ENCODE measurements at regions not wholly inside any gene's neighbourhood (a gene's known extent, or its start where the extent isn't known, plus 50 kb on each side); places are given as distances from the start of the nearest gene placed in this dataset.
A peak's percentile ranks its signal among the peaks of the same experiment; 100 is the strongest.

GRCh38 chrX:71859637-71860036 lies 51.0 kb upstream of the NHSL2 start:
- H4K8ac ChIP-seq (ENCODE audit: low read depth in 2 of 2, low read length in 2 of 2) = no peak overlapping the region
- no peak overlapping the region for H3K9ac ChIP-seq (ENCODE audit: low read depth, low read length)
- H3K9me1 ChIP-seq (ENCODE audit: insufficient read depth, low read length) = no peaks in the 10 kb centered on the region
- no peak overlapping the region for H3K4me3 ChIP-seq (ENCODE audit: insufficient read depth, low read depth, low read length)
- in situ Hi-C loops (cut with MboI; ENCODE audit: low sequenced_read_pairs) = loop anchor here (25.0 kb wide), 1 partner anchor 197 kb away; the partner anchor contains the start of gene LOC101059915
- no peak overlapping the region for H3K4me2 ChIP-seq (ENCODE audit: low read depth, low read length)
- intact Hi-C loops (cut with micrococcal nuclease) = loop anchor here (1.0 kb wide), 1 partner anchor 267 kb away; no protein-coding TSS in a partner anchor
- H3K18ac ChIP-seq (ENCODE audit: low read depth, low read length) = no peak overlapping the region
- ATAC-seq (ENCODE audit: low read depth) (peak; percentile 72; the same call in 1 of the 2 replicates), DNase-seq (peak; percentile 33)
- H2AK9ac ChIP-seq (replicated peaks; ENCODE audit: low read depth, low read length, poor library complexity) = no peak overlapping the region
- ChIA-PET POLR2A (ENCODE audit: unreplicated experiment) (no interaction called here), CTCF (no interaction called here)
- no peak overlapping the region for H3K27ac ChIP-seq (ENCODE audit: insufficient read depth, low read length)
- dilution Hi-C loops (cut with HindIII; ENCODE audit: low sequenced_read_pairs, unreplicated experiment) = no loop called here
- H3K79me1 ChIP-seq (ENCODE audit: low read depth in 1 of 2, low read length in 2 of 2) = no peaks in the 10 kb centered on the region
- no peak overlapping the region for H2BK5ac ChIP-seq (ENCODE audit: low read depth, low read length, poor library complexity, severe bottlenecking)
- no peak overlapping the region for H3K23ac ChIP-seq (ENCODE audit: low read depth, low read length)
- TF ChIP-seq RAD21 (IDR thresholded peaks at IDR 0.05; ENCODE audit: low read length) = peak; percentile 54
- no peak for TF ChIP-seq MAFK (IDR thresholded peaks at IDR 0.05; ENCODE audit: low read depth, low read length)
- TF ChIP-seq CTCF (conservative IDR thresholded peaks at IDR 0.05; ENCODE audit: low read depth, low read length) = peak; percentile 62
- TF ChIP-seq USF2 (IDR thresholded peaks at IDR 0.05; ENCODE audit: low read depth, low read length) = no peak
- TF ChIP-seq MXI1 (IDR thresholded peaks at IDR 0.05; ENCODE audit: borderline replicate concordance, low read depth, low read length) = no peak
- peak; percentile 41 for TF ChIP-seq SMC3 (IDR thresholded peaks at IDR 0.05; ENCODE audit: low read depth, low read length)
- no peak for TF ChIP-seq CHD1 (IDR thresholded peaks at IDR 0.05; ENCODE audit: low read depth, low read length)
- no peak for TF ChIP-seq FOS (IDR thresholded peaks at IDR 0.05; ENCODE audit: low read depth, low read length)
- no CpG with 5 or more reads among the region's 3 CpGs for WGBS, 2 experiments (ENCODE audit: extremely low coverage in 2 of 2, insufficient read length in 1 of 2)
- H3K14ac ChIP-seq (replicated peaks; ENCODE audit: low read depth, low read length) = no peak overlapping the region
- no peak overlapping the region for H3K4ac ChIP-seq (ENCODE audit: low read depth, low read length)
- H2BK120ac ChIP-seq (ENCODE audit: low read depth, low read length) = no peak overlapping the region
- no peaks in the 10 kb centered on the region for H3K4me1 ChIP-seq (ENCODE audit: control insufficient read depth, insufficient read depth, low read length)
- no peak overlapping the region for H2AK5ac ChIP-seq (ENCODE audit: low read depth, low read length)
- H2AFZ ChIP-seq (replicated peaks; ENCODE audit: low read length, poor library complexity) = no peak overlapping the region
- H4K91ac ChIP-seq (ENCODE audit: insufficient read depth, low read depth, low read length) = no peak overlapping the region
- no peak overlapping the region for H3K56ac ChIP-seq (ENCODE audit: extremely low read depth, insufficient read depth, low read length)
- no peak overlapping the region for H4K5ac ChIP-seq (ENCODE audit: low read depth, low read length)
- BruUV-seq (replicated peaks) = no TSS peak
- H2BK15ac ChIP-seq (ENCODE audit: low read depth, low read length) = no peak overlapping the region
- H4K20me1 ChIP-seq (ENCODE audit: insufficient read depth, low read length) = no peaks in the 10 kb centered on the region
- no peak overlapping the region for H2BK20ac ChIP-seq (ENCODE audit: low read depth, low read length)
- no peaks in the 10 kb centered on the region for H3K36me3 ChIP-seq (ENCODE audit: control insufficient read depth, insufficient read depth, low read length)
- H3K9me3 ChIP-seq (ENCODE audit: control insufficient read depth, insufficient read depth, low read length) = no peaks in the 10 kb centered on the region
- peaks cover 21% of the 10 kb centered on the region for H3K27me3 ChIP-seq (ENCODE audit: control insufficient read depth, insufficient read depth, low read length)

Measured in IMR-90 (cell line).